Transverse colon (tissue), 4 donors: ENCODE measurements at regions not wholly inside any gene's neighbourhood (a gene's known extent, or its start where the extent isn't known, plus 50 kb on each side); places are given as distances from the start of the nearest gene placed in this dataset.

Experiments used
- DNase-seq: peaks from one replicate; pipeline ENCODE4 v3.0.0-alpha.2; 2019
- H3K27ac ChIP-seq, 4 donors: fragments of 200-600 bp; sonication (generic); 2 replicates each; pipeline ENCODE4 v1.5.1; 2016 to 2018; ENCODE audit warnings: inconsistent platforms in 4 of 4
- H3K27me3 ChIP-seq: fragments of 200-600 bp; sonication (generic); 2 replicates; pipeline ENCODE4 v1.5.1; 2017; ENCODE audit warnings: inconsistent platforms
- H3K36me3 ChIP-seq, 4 donors: fragments of 200-600 bp; sonication (generic); 2 replicates each; pipeline ENCODE4 v1.5.1; 2017 to 2019; ENCODE audit warnings: inconsistent platforms in 4 of 4
- H3K4me1 ChIP-seq, 4 donors: fragments of 200-600 bp; sonication (generic); 2 replicates each; pipeline ENCODE4 v1.5.1; 2017 to 2020; ENCODE audit warnings: inconsistent platforms in 4 of 4
- H3K4me3 ChIP-seq, 4 donors: fragments of 200-600 bp; sonication (generic); 1 replicate in 1 of 4; 2 replicates in 3 of 4; pipeline versions ENCODE4 v1.5.1 to v1.6.1; 2017 to 2019; ENCODE audit warnings: inconsistent platforms in 4 of 4
- H3K9me3 ChIP-seq, 2 donors: fragments of 200-600 bp; sonication (generic); 2 replicates each; pipeline ENCODE4 v1.5.1; 2017 to 2019; ENCODE audit warnings: inconsistent platforms in 2 of 2
- EP300 ChIP-seq: sonication (generic); formaldehyde crosslinking; IDR thresholded peaks from one replicate; pipeline ENCODE4 v1.6.1; 2017; ENCODE audit warnings: antibody characterized with exemption, low read depth
- POLR2A ChIP-seq: fragments of 450-650 bp; IDR thresholded peaks from one replicate; pipeline ENCODE4 v1.6.1; 2016; ENCODE audit warnings: antibody characterized with exemption, mild to moderate bottlenecking, moderate library complexity
- POLR2AphosphoS5 ChIP-seq, 3 donors: sonication (generic); formaldehyde crosslinking; IDR thresholded peaks; one replicate each; pipeline ENCODE4 v1.6.1; 2016; ENCODE audit warnings: antibody characterized with exemption in 3 of 3
- WGBS, 2 donors: methylation state at CpG; one replicate each; pipeline ENCODE4 v1.1.5; 2018; ENCODE audit warnings: low coverage in 1 of 2; 5-methylcytosine and 5-hydroxymethylcytosine counted together
- in situ Hi-C, 4 donors: fragments of 200-750 bp; cut with MboI; loops; one replicate each; pipeline versions ENCODE4 v1.15.0 to v1.15.1; 2017; ENCODE audit warnings: low sequenced_read_pairs in 3 of 4, low pct_ligation_motif_present in 1 of 4, low pct_unique_long_range_greater_than_20kb in 1 of 4
- intact Hi-C: fragments of 100-400 bp; cut with DNase I; formaldehyde crosslinking; loops from one replicate; pipeline ENCODE4 v1.15.1; 2023; ENCODE audit warnings: low total_unique reads
- TF ChIP-seq, protein P1 (sequence below), 5 experiments: fragments of 200-600 bp in 3 of 5; fragments of 450-650 bp in 2 of 5; sonication (generic) in 3 of 5; IDR thresholded peaks; 1 replicate in 2 of 5; 2 replicates in 3 of 5; pipeline ENCODE4 v1.5.1; 2016 to 2017; ENCODE audit warnings: antibody characterized with exemption in 5 of 5, inconsistent platforms in 3 of 5, mild to moderate bottlenecking in 2 of 5, moderate library complexity in 1 of 5

DNA sequence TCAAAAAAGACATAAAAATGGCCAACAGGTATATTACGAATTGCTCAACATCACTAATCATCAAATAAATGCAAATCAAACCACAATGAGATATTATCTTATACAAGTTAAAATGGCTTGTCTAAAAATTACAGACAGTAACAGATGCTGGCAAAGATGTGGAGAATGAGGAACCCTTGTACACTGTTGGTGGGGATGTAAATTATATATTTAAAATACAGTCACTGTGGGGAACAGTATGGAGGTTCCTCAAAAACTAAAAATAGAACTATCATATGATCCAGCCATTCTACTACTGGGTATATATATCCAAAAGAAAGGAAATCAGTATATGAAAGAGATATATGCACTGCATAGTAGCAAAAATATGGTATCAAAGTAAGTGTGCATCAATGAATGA is 1037.2 kb upstream of the B3GALT2 start:
- no peak for TF ChIP-seq POLR2A
- no peak for TF ChIP-seq EP300
- TF ChIP-seq, protein P1, sequence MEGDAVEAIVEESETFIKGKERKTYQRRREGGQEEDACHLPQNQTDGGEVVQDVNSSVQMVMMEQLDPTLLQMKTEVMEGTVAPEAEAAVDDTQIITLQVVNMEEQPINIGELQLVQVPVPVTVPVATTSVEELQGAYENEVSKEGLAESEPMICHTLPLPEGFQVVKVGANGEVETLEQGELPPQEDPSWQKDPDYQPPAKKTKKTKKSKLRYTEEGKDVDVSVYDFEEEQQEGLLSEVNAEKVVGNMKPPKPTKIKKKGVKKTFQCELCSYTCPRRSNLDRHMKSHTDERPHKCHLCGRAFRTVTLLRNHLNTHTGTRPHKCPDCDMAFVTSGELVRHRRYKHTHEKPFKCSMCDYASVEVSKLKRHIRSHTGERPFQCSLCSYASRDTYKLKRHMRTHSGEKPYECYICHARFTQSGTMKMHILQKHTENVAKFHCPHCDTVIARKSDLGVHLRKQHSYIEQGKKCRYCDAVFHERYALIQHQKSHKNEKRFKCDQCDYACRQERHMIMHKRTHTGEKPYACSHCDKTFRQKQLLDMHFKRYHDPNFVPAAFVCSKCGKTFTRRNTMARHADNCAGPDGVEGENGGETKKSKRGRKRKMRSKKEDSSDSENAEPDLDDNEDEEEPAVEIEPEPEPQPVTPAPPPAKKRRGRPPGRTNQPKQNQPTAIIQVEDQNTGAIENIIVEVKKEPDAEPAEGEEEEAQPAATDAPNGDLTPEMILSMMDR (IDR thresholded peaks at IDR 0.05) = no peak
- no peak for TF ChIP-seq POLR2AphosphoS5 (IDR thresholded peaks at IDR 0.05)
- DNase-seq = no peak
- Histone ChIP-seq H3K27ac (no peak overlapping the region), H3K36me3 (no peaks in the 10 kb centered on the region), H3K4me3 (no peak overlapping the region), H3K9me3 (no peaks in the 10 kb centered on the region), H3K27me3 (no peaks in the 10 kb centered on the region), H3K4me1 (no peaks in the 10 kb centered on the region)
- in situ Hi-C loops (no loop called here), intact Hi-C loops (no loop called here)
- 78 to 89% methylated on average over 1 of the region's 1 CpG for WGBS, 2 donors

DNA sequence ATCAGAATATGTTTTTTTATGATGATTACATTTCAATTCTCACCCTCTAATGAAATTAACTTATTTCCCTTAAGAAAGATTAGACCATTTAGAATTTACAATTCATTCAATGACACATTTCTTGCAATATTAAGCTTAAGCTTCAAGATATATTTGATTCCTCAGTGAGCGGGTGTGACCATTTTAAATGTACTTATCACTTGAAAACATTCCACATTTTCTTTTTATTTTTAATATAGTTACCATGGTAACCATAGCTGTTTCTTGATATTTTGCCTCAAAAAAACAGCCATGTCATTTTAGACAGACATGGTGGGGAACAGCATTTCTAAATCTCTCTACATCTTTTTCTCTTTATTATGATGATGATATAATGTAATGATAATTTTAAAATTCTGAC is 1029.0 kb upstream of the B3GALT2 start:
- intact Hi-C loops = no loop called here
- 93 to 100% methylated on average over 1 of the region's 1 CpG for WGBS, 2 donors
- H3K4me1 ChIP-seq = no peaks in the 10 kb centered on the region
- H3K27me3 ChIP-seq = no peaks in the 10 kb centered on the region
- H3K27ac ChIP-seq = no peak overlapping the region
- H3K9me3 ChIP-seq = no peaks in the 10 kb centered on the region
- no peak overlapping the region for H3K4me3 ChIP-seq
- no peak for DNase-seq
- TF ChIP-seq EP300 (no peak), POLR2AphosphoS5 (IDR thresholded peaks at IDR 0.05) (no peak), POLR2A (no peak)
- TF ChIP-seq, protein P1 (IDR thresholded peaks at IDR 0.05) = no peak
- no peaks in the 10 kb centered on the region for H3K36me3 ChIP-seq
- in situ Hi-C loops = no loop called here

DNA sequence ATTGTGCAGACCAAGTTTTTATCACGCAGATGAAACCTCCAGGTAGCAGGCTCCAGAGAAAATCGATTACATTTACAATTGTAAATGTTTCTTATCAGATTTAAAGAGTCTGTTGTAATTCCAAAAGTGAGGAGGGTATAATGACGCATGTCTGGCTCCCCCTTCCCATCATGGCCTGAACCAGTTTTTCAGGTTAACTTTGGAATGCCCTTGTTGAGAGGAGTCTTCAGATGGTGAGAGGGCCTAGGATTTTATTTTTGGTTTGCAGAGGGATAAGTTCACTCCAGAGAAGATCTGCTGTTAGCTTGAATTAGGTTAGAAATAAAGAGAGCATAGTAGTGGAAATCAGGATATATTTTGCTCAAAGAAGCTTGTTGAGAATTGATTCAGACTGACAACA is 1028.3 kb upstream of the B3GALT2 start:
- in situ Hi-C loops (no loop called here), intact Hi-C loops (no loop called here)
- H3K36me3 ChIP-seq = no peaks in the 10 kb centered on the region
- H3K4me3 ChIP-seq = no peak overlapping the region
- no peak for DNase-seq
- TF ChIP-seq, protein P1 (IDR thresholded peaks at IDR 0.05) = no peak
- TF ChIP-seq POLR2A = no peak
- no peak for TF ChIP-seq EP300
- TF ChIP-seq POLR2AphosphoS5 (IDR thresholded peaks at IDR 0.05) = no peak
- no peaks in the 10 kb centered on the region for H3K9me3 ChIP-seq
- no peaks in the 10 kb centered on the region for H3K4me1 ChIP-seq
- no peak overlapping the region for H3K27ac ChIP-seq
- WGBS, 2 donors = 68 to 80% methylated on average over 3 of the region's 3 CpGs
- H3K27me3 ChIP-seq = no peaks in the 10 kb centered on the region

DNA sequence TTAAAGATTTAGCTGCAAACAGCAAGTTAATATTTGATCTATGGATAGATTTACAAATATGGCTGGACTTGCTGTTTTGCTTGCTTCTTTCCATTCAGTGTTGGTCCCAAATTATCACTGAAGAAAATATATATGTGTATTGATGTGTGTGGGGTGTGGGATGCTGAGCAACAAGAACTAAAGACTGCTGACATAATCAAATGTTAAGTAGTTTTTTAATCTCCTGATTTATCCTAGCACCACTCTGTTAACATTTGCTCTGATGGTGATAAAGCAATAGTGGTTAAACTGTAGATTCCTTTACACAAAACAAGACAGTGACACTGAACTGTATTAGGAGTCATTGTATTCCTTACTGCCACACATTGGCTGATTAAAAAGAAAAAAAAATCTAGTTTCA is 1023.5 kb upstream of the B3GALT2 start:
- H3K9me3 ChIP-seq = no peaks in the 10 kb centered on the region
- intact Hi-C loops (no loop called here), in situ Hi-C loops (no loop called here)
- H3K27ac ChIP-seq = no peak overlapping the region
- H3K4me3 ChIP-seq = no peak overlapping the region
- TF ChIP-seq POLR2A = no peak
- no peak for DNase-seq
- H3K36me3 ChIP-seq = no peaks in the 10 kb centered on the region
- no peaks in the 10 kb centered on the region for H3K27me3 ChIP-seq
- H3K4me1 ChIP-seq = no peaks in the 10 kb centered on the region

DNA sequence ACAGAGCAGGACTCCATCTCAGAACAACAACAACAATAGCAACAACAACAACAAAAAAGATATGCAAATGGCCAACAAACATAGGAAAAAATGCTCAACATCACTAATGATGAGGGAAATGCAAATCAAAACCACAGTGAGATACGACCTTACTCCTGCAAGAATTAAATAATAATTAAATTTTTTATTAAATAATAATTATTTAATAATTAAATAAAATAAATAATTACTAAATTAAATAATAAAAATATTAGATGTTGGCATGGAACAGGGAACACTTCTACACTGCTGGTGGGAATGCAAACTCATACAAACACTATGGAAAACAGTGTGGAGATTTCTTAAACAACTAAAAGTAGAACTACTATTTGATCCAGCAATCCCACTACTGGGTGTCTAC is 1022.3 kb upstream of the B3GALT2 start:
- Histone ChIP-seq H3K27me3 (no peaks in the 10 kb centered on the region), H3K4me1 (no peaks in the 10 kb centered on the region), H3K9me3 (no peaks in the 10 kb centered on the region), H3K4me3 (no peak overlapping the region), H3K36me3 (no peaks in the 10 kb centered on the region), H3K27ac (no peak overlapping the region)
- no peak for DNase-seq
- TF ChIP-seq POLR2AphosphoS5 (IDR thresholded peaks at IDR 0.05) = no peak
- no peak for TF ChIP-seq POLR2A
- in situ Hi-C loops (no loop called here), intact Hi-C loops (no loop called here)
- 79 to 100% methylated on average over 1 of the region's 1 CpG for WGBS, 2 donors
